Mucosa of descending colon (tissue), 3 donors: ENCODE measurements at regions not wholly inside any gene's neighbourhood (a gene's known extent, or its start where the extent isn't known, plus 50 kb on each side); places are given as distances from the start of the nearest gene placed in this dataset.
"Not testable (repeated sequence)": the region's sequence is repeated elsewhere in the genome, so short reads cannot be mapped to it uniquely, and the experiment has no call there.

Source experiments
- ATAC-seq: fragments of 200-7000 bp; cut with Tn5 transposase; one replicate; pipeline ENCODE4 v1.9.1; 2020; ENCODE audit warnings: mild to moderate bottlenecking, moderate library complexity
- DNase-seq, 3 donors: peaks; one replicate each; pipeline ENCODE4 v3.0.0-alpha.2; 2020
- H3K36me3 ChIP-seq: fragments of 200-600 bp; one replicate; pipeline ENCODE4 v1.8.0; 2021; ENCODE audit warnings: low read depth, mild to moderate bottlenecking
- H3K4me1 ChIP-seq: fragments of 200-600 bp; one replicate; pipeline ENCODE4 v1.8.0; 2021; ENCODE audit warnings: low read depth, mild to moderate bottlenecking
- H3K4me3 ChIP-seq: fragments of 200-600 bp; one replicate; pipeline ENCODE4 v1.8.0; 2021; ENCODE audit warnings: mild to moderate bottlenecking
- H3K9me3 ChIP-seq: fragments of 200-600 bp; one replicate; pipeline ENCODE4 v1.8.0; 2021; ENCODE audit warnings: mild to moderate bottlenecking
- intact Hi-C, 2 donors: fragments of 100-400 bp; cut with DNase I in 1 of 2; cut with micrococcal nuclease in 1 of 2; formaldehyde crosslinking; loops; one replicate each; pipeline versions ENCODE4 v1.11.0 to v1.11.1; 2022; cut with DNase I, micrococcal nuclease
- TF ChIP-seq, protein P1 (sequence below): fragments of 200-600 bp; IDR thresholded peaks from one replicate; pipeline ENCODE4 v1.8.0; 2022; ENCODE audit warnings: antibody characterized with exemption, mild to moderate bottlenecking
- donor health status: DM: no; HTN: no; CAD: no; lungs with moderate emphysema.
- donor health status: DM: no; HTN: no; CAD: no.
- donor health status: DM: no; HTN: yes; CAD: no.

DNA sequence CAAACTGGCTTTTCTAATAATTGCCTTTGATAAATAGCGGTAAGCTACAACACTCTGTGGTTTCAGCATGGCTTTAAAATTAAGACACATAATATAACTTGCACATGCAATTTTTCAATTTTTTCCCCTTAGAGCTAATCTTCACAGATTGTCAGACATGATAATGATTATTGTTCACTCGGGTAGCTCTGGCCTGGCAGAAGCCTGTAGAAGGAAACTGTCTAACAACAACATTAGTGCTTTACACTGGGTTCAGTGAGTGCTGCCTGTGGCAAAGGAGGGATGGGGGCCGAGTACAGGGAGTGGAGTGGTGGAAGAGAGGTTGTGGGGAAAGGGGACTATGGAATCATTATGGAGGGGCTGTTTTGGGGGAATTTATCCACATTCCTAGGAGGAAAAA lies 67.2 kb upstream of the AUTS2 start:
- Histone ChIP-seq H3K36me3 (no peaks in the 10 kb centered on the region), H3K9me3 (no peaks in the 10 kb centered on the region), H3K4me1 (no peaks in the 10 kb centered on the region), H3K4me3 (no peak overlapping the region)
- ATAC-seq (no peak), DNase-seq (no peak)
- TF ChIP-seq, protein P1, sequence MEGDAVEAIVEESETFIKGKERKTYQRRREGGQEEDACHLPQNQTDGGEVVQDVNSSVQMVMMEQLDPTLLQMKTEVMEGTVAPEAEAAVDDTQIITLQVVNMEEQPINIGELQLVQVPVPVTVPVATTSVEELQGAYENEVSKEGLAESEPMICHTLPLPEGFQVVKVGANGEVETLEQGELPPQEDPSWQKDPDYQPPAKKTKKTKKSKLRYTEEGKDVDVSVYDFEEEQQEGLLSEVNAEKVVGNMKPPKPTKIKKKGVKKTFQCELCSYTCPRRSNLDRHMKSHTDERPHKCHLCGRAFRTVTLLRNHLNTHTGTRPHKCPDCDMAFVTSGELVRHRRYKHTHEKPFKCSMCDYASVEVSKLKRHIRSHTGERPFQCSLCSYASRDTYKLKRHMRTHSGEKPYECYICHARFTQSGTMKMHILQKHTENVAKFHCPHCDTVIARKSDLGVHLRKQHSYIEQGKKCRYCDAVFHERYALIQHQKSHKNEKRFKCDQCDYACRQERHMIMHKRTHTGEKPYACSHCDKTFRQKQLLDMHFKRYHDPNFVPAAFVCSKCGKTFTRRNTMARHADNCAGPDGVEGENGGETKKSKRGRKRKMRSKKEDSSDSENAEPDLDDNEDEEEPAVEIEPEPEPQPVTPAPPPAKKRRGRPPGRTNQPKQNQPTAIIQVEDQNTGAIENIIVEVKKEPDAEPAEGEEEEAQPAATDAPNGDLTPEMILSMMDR: no peak
- intact Hi-C loops: no loop called here

DNA sequence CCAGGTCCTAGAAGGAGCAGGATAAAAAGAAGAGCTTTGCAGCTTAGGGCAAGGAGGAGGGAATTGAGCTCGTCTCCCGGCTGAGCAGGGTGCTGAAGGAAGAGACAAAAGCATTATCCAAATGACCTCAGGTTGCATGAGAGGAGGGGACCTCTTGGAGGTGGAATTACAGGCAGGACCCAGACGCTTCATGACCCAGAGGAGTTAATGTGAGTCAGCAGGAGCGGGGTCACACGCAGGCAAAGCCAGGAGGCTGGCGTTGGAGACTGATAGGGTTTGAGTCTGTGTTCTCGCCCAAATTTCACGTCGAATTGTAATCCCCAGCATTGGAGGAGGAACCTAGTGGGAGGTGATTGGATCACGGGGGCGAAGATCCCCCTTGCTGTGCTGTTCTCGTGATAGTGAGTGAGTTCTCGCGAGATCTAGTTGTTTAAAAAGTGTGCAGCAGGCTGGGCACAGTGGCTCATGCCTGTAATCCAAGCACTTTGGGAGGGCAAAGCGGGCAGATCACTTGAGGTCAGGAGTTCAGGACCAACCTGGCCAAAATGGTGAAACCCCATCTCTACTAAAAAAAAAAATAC lies 63.7 kb upstream of the AUTS2 start:
- DNase-seq: no peak
- Histone ChIP-seq H3K4me1 (no peaks in the 10 kb centered on the region), H3K36me3 (no peaks in the 10 kb centered on the region), H3K4me3 (no peak overlapping the region), H3K9me3 (no peaks in the 10 kb centered on the region)
- intact Hi-C loops: no loop called here
- no peak for ATAC-seq
- TF ChIP-seq, protein P1: no peak

DNA sequence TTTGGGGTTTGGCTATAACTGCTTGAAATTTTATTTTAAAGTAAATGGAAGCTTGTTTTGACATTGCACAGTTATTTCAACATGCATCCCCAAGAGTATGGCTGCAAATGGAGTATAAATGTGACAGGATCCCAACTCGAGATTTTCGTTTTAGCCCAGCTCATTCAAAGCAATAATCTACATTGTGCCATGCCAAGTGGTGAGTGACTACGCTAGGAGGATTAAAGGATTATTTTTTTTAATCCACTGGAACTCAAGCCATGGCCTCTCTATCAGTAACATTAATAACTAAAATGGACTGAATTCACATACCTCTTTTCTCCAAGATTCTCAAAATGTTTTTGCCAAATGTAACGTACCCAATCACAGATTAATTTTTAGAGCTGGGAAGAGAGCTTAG lies 60.6 kb upstream of the AUTS2 start:
- TF ChIP-seq, protein P1: no peak
- no peaks in the 10 kb centered on the region for H3K36me3 ChIP-seq
- no peaks in the 10 kb centered on the region for H3K9me3 ChIP-seq
- DNase-seq (no peak), ATAC-seq (no peak)
- intact Hi-C loops: no loop called here
- no peak overlapping the region for H3K4me3 ChIP-seq
- H3K4me1 ChIP-seq: no peaks in the 10 kb centered on the region

DNA sequence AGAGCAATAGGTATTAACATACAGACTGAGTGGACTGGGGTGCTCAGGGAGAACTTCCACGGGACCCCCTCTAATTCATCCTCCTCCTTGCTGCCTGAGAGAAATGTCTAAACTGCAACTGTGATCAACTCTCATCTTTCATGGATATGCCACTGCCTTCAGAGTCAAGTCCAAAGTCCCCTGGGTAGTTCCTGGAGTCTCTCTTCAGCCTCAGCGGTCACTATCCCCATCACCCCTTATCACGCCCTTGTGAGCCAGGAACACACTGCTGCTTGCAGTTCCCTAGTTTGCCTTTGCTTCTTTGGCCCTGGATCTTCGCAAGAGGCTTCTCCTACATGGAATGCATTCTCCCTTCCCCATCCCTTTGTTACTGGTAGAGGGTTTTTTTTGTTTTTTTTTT lies 58.7 kb upstream of the AUTS2 start:
- H3K36me3 ChIP-seq: no peaks in the 10 kb centered on the region
- DNase-seq (no peak), ATAC-seq (no peak)
- H3K9me3 ChIP-seq: no peaks in the 10 kb centered on the region
- H3K4me3 ChIP-seq: no peak overlapping the region
- intact Hi-C loops: no loop called here
- no peaks in the 10 kb centered on the region for H3K4me1 ChIP-seq
- TF ChIP-seq, protein P1: no peak

DNA sequence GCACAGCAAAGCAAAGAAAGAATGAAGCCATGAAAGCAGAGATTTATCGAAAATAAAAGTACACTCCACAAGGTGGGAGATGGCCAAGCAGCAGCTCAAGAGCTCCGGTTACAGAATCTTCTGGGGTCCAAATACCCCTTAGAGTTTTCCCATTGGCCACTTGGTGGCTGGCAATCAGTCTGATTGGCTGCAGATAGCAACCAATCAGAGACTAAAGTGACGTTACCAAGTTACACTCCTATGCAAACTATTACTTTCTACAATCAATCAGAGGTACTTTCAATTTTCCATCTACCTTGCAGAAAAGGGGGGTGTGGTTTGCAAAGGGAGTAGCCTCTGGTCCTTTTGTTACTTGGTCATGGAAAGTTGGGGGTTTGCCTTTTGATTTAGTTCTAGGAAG lies 58.0 kb upstream of the AUTS2 start:
- Histone ChIP-seq H3K4me3 (no peak overlapping the region), H3K4me1 (no peaks in the 10 kb centered on the region), H3K36me3 (no peaks in the 10 kb centered on the region), H3K9me3 (no peaks in the 10 kb centered on the region)
- DNase-seq: no peak
- TF ChIP-seq, protein P1: no peak
- no peak for ATAC-seq
- intact Hi-C loops: no loop called here

DNA sequence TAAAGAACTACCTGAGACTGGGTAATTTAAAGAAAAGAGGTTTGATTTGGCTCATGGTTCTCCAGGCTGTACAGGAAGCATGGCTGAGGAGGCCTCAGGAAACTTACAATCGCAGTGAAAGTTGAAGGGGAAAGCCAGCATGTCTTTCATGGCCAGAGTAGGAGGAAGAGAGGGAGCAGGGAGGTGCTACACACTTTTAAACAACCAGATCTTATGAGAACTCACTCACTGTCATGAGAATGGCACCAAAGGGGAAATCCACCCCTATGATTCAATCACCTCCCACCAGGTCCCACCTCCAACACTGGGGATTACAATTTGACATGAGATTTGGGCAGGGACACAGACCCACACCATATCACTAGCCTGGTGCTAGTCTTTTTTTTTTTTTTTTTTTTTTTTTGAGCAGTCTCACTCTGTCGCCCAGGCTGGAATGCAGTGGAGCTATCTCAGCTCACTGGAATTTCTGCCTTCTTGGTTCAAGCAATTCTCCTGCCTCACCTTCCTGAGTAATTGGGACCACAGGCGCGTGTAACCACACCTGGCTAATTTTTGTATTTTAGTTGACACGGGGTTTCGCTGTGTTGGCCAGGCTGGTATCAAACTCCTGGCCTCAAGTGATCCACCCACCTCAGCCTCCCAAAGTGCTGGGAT lies 56.4 kb upstream of the AUTS2 start:
- H3K36me3 ChIP-seq, intact Hi-C loops, H3K4me1 ChIP-seq, DNase-seq, ATAC-seq, H3K9me3 ChIP-seq, H3K4me3 ChIP-seq: not testable (repeated sequence)
